Muscle of leg (tissue), 3 donors: ENCODE measurements at regions not wholly inside any gene's neighbourhood (a gene's known extent, or its start where the extent isn't known, plus 50 kb on each side); places are given as distances from the start of the nearest gene placed in this dataset.

Experiments used
- DNase-seq: peaks from one replicate; pipeline ENCODE4 v3.0.0; 2013
- H3K27ac ChIP-seq: one replicate; pipeline ENCODE4 v1.5.1; 2013; ENCODE audit warnings: mild to moderate bottlenecking, low read length, control low read depth
- H3K27me3 ChIP-seq: one replicate; pipeline ENCODE4 v1.6.1; 2013; ENCODE audit warnings: low read length; ENCODE audit not compliant: control insufficient read depth, insufficient read depth
- H3K36me3 ChIP-seq: one replicate; pipeline ENCODE4 v1.6.1; 2013; ENCODE audit warnings: low read length; ENCODE audit not compliant: control insufficient read depth, insufficient read depth
- H3K4me1 ChIP-seq: one replicate; pipeline ENCODE4 v1.6.1; 2013; ENCODE audit warnings: low read length; ENCODE audit not compliant: control insufficient read depth, insufficient read depth
- H3K4me3 ChIP-seq: one replicate; pipeline ENCODE4 v1.5.1; 2013; ENCODE audit warnings: low read length, control low read depth
- H3K9me3 ChIP-seq: replicated peaks from 2 replicates; pipeline ENCODE4 v1.6.1; 2013; ENCODE audit warnings: low read depth, low read length; ENCODE audit not compliant: control insufficient read depth
- WGBS: methylation state at CpG from one replicate; pipeline ENCODE4 v1.1.5; 2013; ENCODE audit warnings: missing lambda C conversion rate; ENCODE audit not compliant: insufficient coverage; 5-methylcytosine and 5-hydroxymethylcytosine counted together

DNA sequence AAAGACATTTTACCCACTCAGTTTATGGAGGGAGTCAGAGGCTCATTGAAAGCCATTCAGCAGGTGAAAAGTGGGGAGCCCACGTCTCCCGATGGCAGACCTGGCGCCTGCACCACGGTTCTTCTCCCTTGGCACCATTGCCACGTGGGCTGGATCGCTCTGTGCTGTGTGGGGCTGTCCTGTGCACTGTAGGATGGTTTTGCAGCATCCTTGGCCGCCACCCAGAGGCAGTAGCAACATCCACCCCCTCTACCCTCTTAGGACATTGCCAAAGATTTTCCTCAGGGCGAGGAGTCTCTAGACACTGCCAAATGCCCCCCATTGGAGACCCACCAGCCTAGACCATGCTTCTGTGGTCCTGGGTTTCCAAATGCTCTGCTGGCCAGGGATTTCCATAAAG is 60.2 kb downstream of the SYNE3 start:
- Histone ChIP-seq H3K27ac (no peak overlapping the region), H3K36me3 (peaks cover 51% of the 10 kb centered on the region), H3K27me3 (no peaks in the 10 kb centered on the region), H3K4me3 (no peak overlapping the region), H3K9me3 (no peaks in the 10 kb centered on the region), H3K4me1 (peaks cover 20% of the 10 kb centered on the region)
- WGBS, result 72% methylated on average over 2 of the region's 8 CpGs
- no peak for DNase-seq

DNA sequence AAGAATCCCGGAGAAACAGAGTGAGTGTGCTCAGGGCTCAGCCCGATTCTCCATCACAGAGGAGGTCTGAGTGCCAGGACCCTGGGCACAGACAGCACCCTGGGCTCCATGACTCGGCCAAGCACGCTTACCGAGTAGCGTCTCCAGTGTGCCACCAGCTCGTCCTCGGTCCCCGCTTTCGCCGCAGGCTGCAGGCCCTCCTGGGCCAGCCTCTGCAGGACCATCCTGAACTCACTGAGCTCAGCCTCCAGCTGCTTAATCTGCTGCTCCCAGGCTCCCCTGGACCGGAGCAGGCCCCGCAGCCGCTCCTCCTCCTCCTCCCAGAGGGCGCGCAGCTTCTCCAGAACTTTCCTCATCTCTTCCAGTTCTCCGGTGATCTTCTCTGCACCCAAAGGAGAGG is 61.2 kb downstream of the SYNE3 start:
- H3K27ac ChIP-seq, result no peak overlapping the region
- no peaks in the 10 kb centered on the region for H3K9me3 ChIP-seq
- H3K4me1 ChIP-seq, result peaks cover 10% of the 10 kb centered on the region
- no peak for DNase-seq
- no peaks in the 10 kb centered on the region for H3K27me3 ChIP-seq
- H3K36me3 ChIP-seq, result peaks cover 60% of the 10 kb centered on the region
- 91% methylated on average over 12 of the region's 17 CpGs for WGBS
- no peak overlapping the region for H3K4me3 ChIP-seq

DNA sequence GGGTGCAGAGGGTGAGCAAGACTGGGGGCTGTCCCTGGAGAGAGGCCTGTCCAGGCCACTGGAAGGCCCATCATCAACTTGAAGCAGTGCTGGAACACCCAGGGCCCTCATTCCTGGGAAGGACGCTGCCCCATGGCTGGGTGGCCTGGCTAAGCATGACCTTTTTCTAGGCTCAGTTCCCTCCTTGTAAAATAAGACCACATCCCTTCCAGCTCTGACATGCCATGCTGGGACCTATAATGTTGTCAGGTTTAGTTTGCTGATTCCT is 62.8 kb downstream of the SYNE3 start:
- peaks cover 9% of the 10 kb centered on the region for H3K4me1 ChIP-seq
- peaks cover 76% of the 10 kb centered on the region for H3K36me3 ChIP-seq
- no peaks in the 10 kb centered on the region for H3K27me3 ChIP-seq
- H3K27ac ChIP-seq, result no peak overlapping the region
- no peak for DNase-seq
- H3K4me3 ChIP-seq, result no peak overlapping the region
- H3K9me3 ChIP-seq, result no peaks in the 10 kb centered on the region
- 100% methylated on average over 1 of the region's 1 CpG for WGBS

GRCh38 chr14:95452893-95453712 is 63.3 kb downstream of the SYNE3 start:
- Histone ChIP-seq H3K27ac (no peak overlapping the region), H3K27me3 (no peaks in the 10 kb centered on the region), H3K36me3 (peaks cover 77% of the 10 kb centered on the region), H3K9me3 (no peaks in the 10 kb centered on the region), H3K4me3 (no peak overlapping the region), H3K4me1 (peaks cover 9% of the 10 kb centered on the region)
- WGBS, result 71% methylated on average over 7 of the region's 10 CpGs
- DNase-seq, result no peak

- no peaks in the 10 kb centered on the region for H3K27me3 ChIP-seq
- peaks cover 4% of the 10 kb centered on the region for H3K4me1 ChIP-seq
- H3K36me3 ChIP-seq, result peaks cover 78% of the 10 kb centered on the region
- no peak overlapping the region for H3K27ac ChIP-seq
- H3K9me3 ChIP-seq, result no peaks in the 10 kb centered on the region
- DNase-seq, result no peak
- WGBS, result 85% methylated on average over 18 of the region's 18 CpGs
- no peak overlapping the region for H3K4me3 ChIP-seq
Measured at GRCh38 chr14:95452176-95452892, 64.1 kb downstream of the SYNE3 start.

DNA sequence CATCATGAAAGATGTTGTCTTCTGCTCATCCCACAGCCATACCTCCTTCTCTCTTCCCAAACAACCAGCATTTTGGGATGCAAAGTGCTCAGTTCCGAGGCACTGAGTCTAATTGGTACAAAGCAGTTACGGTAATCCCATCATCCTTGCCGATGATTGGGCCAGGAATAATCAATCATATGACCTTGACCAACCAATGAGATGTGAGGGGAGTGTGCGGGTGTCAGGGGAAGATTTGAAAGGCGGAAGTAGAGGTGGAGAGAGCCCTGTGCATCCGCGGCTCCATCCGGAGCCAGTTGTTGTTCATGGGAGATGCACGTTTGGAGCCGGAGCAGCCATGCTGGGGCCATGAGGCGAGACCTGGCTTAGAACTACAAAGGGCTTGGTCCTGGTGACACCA is 67.3 kb downstream of the SYNE3 start:
- WGBS, result 94% methylated on average over 10 of the region's 11 CpGs
- H3K4me1 ChIP-seq, result no peaks in the 10 kb centered on the region
- peaks cover 79% of the 10 kb centered on the region for H3K36me3 ChIP-seq
- H3K4me3 ChIP-seq, result no peak overlapping the region
- no peak overlapping the region for H3K27ac ChIP-seq
- DNase-seq, result no peak
- no peaks in the 10 kb centered on the region for H3K9me3 ChIP-seq
- no peaks in the 10 kb centered on the region for H3K27me3 ChIP-seq

DNA sequence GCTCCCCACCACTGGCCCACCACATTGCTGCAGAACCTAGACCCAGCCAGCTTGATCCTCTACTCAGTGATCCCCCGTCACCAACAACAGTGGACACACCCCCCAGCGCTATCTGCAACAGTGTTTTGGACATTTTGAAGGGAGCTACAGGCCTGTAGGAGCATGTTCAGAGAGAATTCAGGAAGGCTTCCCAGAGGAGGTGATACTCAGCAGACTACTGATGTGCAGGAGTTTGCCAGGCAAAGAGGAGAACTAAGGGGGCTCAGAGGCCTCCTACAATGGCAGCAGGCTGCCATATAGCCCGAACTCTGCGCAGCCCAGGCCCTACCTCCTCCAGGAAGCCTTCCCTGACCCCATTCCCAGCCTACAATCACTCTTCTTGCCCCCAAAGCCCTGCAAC is 70.0 kb downstream of the SYNE3 start:
- Histone ChIP-seq H3K9me3 (no peaks in the 10 kb centered on the region), H3K27ac (no peak overlapping the region), H3K27me3 (no peaks in the 10 kb centered on the region), H3K36me3 (peaks cover 57% of the 10 kb centered on the region), H3K4me1 (peaks cover 3% of the 10 kb centered on the region), H3K4me3 (no peak overlapping the region)
- DNase-seq, result no peak
- WGBS, result 68% methylated on average over 2 of the region's 4 CpGs

- Histone ChIP-seq H3K9me3 (no peaks in the 10 kb centered on the region), H3K4me1 (peaks cover 3% of the 10 kb centered on the region), H3K4me3 (no peak overlapping the region), H3K27me3 (no peaks in the 10 kb centered on the region), H3K36me3 (peaks cover 57% of the 10 kb centered on the region), H3K27ac (no peak overlapping the region)
- DNase-seq, result no peak
- 65% methylated on average over 6 of the region's 6 CpGs for WGBS
Measured at GRCh38 chr14:95445676-95446075, 70.8 kb downstream of the SYNE3 start.

- no peaks in the 10 kb centered on the region for H3K9me3 ChIP-seq
- peaks cover 3% of the 10 kb centered on the region for H3K4me1 ChIP-seq
Measured at GRCh38 chr14:95445161-95445560, 71.3 kb downstream of the SYNE3 start.

GRCh38 chr14:95444132-95445129 is 72.0 kb downstream of the SYNE3 start:
- no peak overlapping the region for H3K27ac ChIP-seq
- H3K4me1 ChIP-seq, result peaks cover 3% of the 10 kb centered on the region
- H3K36me3 ChIP-seq, result peaks cover 57% of the 10 kb centered on the region
- no peak overlapping the region for H3K4me3 ChIP-seq
- WGBS, result 87% methylated on average over 9 of the region's 16 CpGs
- no peaks in the 10 kb centered on the region for H3K9me3 ChIP-seq
- DNase-seq, result no peak
- H3K27me3 ChIP-seq, result no peaks in the 10 kb centered on the region

More at GRCh38 chr14:95445161-95445560, 71.3 kb downstream of the SYNE3 start:
- Histone ChIP-seq H3K4me3 (no peak overlapping the region), H3K27ac (no peak overlapping the region), H3K27me3 (no peaks in the 10 kb centered on the region), H3K36me3 (peaks cover 57% of the 10 kb centered on the region)
- DNase-seq, result no peak
- no CpG with 5 or more reads among the region's 3 CpGs for WGBS
